Central memory CD4-positive, alpha-beta T cell (primary cell): ENCODE measurements at regions not wholly inside any gene's neighbourhood (a gene's known extent, or its start where the extent isn't known, plus 50 kb on each side); places are given as distances from the start of the nearest gene placed in this dataset.
"Not testable (repeated sequence)": the region's sequence is repeated elsewhere in the genome, so short reads cannot be mapped to it uniquely, and the experiment has no call there.

ENCODE experiments used
- DNase-seq: peaks from one replicate; pipeline ENCODE4 v3.0.0; 2022

GRCh38 chr10:29714096-29714874, 79.5 kb upstream of the SVIL start:
- DNase-seq = no peak

GRCh38 chr10:29713450-29713849, 78.7 kb upstream of the SVIL start:
- DNase-seq = no peak

GRCh38 chr10:29712108-29712507, 77.3 kb upstream of the SVIL start:
- DNase-seq = no peak

- no peak for DNase-seq
These were observed 75.4 kb upstream of the SVIL start for GRCh38 chr10:29710128-29710527.

GRCh38 chr10:29709484-29710002, 74.8 kb upstream of the SVIL start:
- no peak for DNase-seq

- DNase-seq = no peak
These were observed 68.5 kb upstream of the SVIL start for GRCh38 chr10:29703271-29703670.

GRCh38 chr10:29702273-29703164, 67.7 kb upstream of the SVIL start:
- no peak for DNase-seq

GRCh38 chr10:29701306-29701705, 66.5 kb upstream of the SVIL start:
- no peak for DNase-seq

- no peak for DNase-seq
These were observed 64.8 kb upstream of the SVIL start for GRCh38 chr10:29699621-29700020.

GRCh38 chr10:29698773-29699490, 64.2 kb upstream of the SVIL start:
- DNase-seq = no peak

- not testable (repeated sequence) for DNase-seq
These were observed 61.8 kb upstream of the SVIL start for GRCh38 chr10:29696581-29696980.

GRCh38 chr10:29694121-29694520, 59.4 kb upstream of the SVIL start:
- no peak for DNase-seq

GRCh38 chr10:29692121-29692539, 57.4 kb upstream of the SVIL start:
- DNase-seq = no peak

- no peak for DNase-seq
These were observed 56.8 kb upstream of the SVIL start for GRCh38 chr10:29691564-29692072.

- no peak for DNase-seq
These were observed 54.2 kb upstream of the SVIL start for GRCh38 chr10:29689001-29689400.

- no peak for DNase-seq
These were observed 53.5 kb upstream of the SVIL start for GRCh38 chr10:29688230-29688661.

- no peak for DNase-seq
These were observed 52.8 kb upstream of the SVIL start for GRCh38 chr10:29687421-29688164.

- DNase-seq = no peak
These were observed 50.7 kb upstream of the SVIL start for GRCh38 chr10:29685506-29685905.
